ENCODE measurements at regions not wholly inside any gene's neighbourhood (a gene's known extent, or its start where the extent isn't known, plus 50 kb on each side); places are given as distances from the start of the nearest gene placed in this dataset.

GRCh38 chr11:34787348-34787747 lies 128.8 kb downstream of the APIP start:
- no peak for TF ChIP-seq POLR2A (IDR thresholded peaks at IDR 0.05; ENCODE audit: low read length)
- no peak for TF ChIP-seq GATA1 (IDR thresholded peaks at IDR 0.05; ENCODE audit: low read depth, low read length)
